BJ (cell line): ENCODE measurements at regions not wholly inside any gene's neighbourhood (a gene's known extent, or its start where the extent isn't known, plus 50 kb on each side); places are given as distances from the start of the nearest gene placed in this dataset.
"Not testable (repeated sequence)": the region's sequence is repeated elsewhere in the genome, so short reads cannot be mapped to it uniquely, and the experiment has no call there.

ENCODE experiments used
- CTCF ChIA-PET: fragments of 350-600 bp; formaldehyde crosslinking; extraction: SDS; loops from one replicate; lab custom pipeline; 2021; ENCODE audit warnings: antibody characterized with exemption, inconsistent platforms; lab: Yijun Ruan, JAX
- POLR2A ChIA-PET: fragments of 300-600 bp; sonication (Branson Sonifier 250); formaldehyde crosslinking; extraction: SDS; loops from one replicate; lab custom pipeline; 2021; ENCODE audit warnings: antibody characterized with exemption; lab: Charles Lee
- DNase-seq: peaks from one replicate; pipeline ENCODE4 v3.0.0-alpha.2; 2011; ENCODE audit warnings: low read depth
- H3K27me3 ChIP-seq: 2 replicates; pipeline ENCODE4 v1.6.0; 2011; ENCODE audit warnings: low read length; ENCODE audit not compliant: control insufficient read depth, insufficient read depth
- H3K36me3 ChIP-seq: 2 replicates; pipeline ENCODE4 v1.5.1; 2011; ENCODE audit warnings: low read length; ENCODE audit not compliant: control insufficient read depth, insufficient read depth
- H3K4me3 ChIP-seq: 2 replicates; pipeline ENCODE4 v1.5.1; 2011; ENCODE audit warnings: low read depth, mild to moderate bottlenecking, control low read depth, low read length
- TF ChIP-seq, protein P1 (sequence below): IDR thresholded peaks from 2 replicates; pipeline ENCODE4 v1.5.1; 2011; ENCODE audit warnings: low read depth, mild to moderate bottlenecking, control low read depth, inconsistent platforms, low read length, moderate library complexity; ENCODE audit not compliant: insufficient read depth

DNA sequence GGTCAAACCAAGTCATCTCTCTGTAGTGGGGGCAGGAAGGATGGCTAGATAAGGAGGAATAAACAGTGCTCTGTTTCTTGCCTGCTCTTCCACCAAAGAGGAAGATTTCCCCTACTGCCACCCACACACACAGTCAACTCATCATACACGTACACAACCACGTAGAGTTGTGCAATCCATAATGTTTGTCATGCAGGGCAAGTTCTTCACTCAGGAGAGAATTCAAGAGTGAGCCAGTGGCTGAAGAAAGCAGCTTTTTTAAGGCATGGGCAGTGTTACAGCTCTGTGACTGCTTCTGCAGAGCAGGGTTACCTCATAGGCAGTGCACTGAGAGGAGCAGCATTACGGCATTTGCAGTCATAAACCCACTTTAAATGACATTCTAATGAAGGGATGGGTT lies 283.0 kb downstream of the RND3 start:
- H3K4me3 ChIP-seq, result no peak overlapping the region
- no peaks in the 10 kb centered on the region for H3K36me3 ChIP-seq
- TF ChIP-seq, protein P1, sequence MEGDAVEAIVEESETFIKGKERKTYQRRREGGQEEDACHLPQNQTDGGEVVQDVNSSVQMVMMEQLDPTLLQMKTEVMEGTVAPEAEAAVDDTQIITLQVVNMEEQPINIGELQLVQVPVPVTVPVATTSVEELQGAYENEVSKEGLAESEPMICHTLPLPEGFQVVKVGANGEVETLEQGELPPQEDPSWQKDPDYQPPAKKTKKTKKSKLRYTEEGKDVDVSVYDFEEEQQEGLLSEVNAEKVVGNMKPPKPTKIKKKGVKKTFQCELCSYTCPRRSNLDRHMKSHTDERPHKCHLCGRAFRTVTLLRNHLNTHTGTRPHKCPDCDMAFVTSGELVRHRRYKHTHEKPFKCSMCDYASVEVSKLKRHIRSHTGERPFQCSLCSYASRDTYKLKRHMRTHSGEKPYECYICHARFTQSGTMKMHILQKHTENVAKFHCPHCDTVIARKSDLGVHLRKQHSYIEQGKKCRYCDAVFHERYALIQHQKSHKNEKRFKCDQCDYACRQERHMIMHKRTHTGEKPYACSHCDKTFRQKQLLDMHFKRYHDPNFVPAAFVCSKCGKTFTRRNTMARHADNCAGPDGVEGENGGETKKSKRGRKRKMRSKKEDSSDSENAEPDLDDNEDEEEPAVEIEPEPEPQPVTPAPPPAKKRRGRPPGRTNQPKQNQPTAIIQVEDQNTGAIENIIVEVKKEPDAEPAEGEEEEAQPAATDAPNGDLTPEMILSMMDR, result no peak
- DNase-seq, result peak; percentile 54
- H3K27me3 ChIP-seq, result no peaks in the 10 kb centered on the region
- ChIA-PET POLR2A (interaction anchor here (0.6 kb wide), 1 partner anchor 490 kb away, joined by 3 read pairs; no protein-coding TSS in a partner anchor), CTCF (no interaction called here)

DNA sequence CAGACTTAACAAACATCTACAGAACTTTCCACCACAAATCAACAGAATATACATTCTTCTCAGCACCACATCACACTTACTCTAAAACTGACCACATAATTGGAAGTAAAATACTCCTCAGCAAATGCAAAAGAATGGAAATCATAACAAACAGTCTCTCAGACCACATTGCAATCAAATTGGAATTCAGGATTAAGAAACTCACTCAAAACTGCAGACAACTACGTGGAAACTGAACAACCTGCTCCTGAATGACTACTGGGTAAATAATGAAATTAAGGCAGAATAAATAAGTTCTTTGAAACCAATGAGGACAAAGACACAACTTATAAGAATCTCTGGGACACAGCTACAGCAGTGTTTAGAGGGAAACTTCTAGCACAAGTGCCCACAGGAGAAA lies 292.7 kb downstream of the RND3 start:
- DNase-seq, H3K4me3 ChIP-seq, POLR2A ChIA-PET, H3K27me3 ChIP-seq, CTCF ChIA-PET, H3K36me3 ChIP-seq: not testable (repeated sequence)

DNA sequence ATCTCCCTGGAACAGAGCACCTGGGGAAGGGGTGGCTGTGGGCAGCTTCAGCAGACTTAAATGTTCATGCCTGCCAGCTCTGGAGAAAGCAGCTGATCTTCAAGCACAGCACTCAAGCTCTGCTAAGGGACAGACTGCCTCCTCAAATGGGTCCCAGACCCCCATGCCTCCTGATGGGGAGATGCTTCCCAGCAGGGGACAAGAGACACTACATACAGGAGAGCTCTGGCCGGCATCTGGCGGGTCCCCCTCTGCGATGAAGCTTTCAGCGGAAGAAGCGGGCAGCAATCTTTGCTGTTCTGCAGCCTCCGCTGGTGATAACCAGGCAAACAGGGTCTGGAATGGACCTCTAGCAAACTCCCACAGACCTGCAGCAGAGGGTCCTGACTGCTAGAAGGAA lies 294.8 kb downstream of the RND3 start:
- no peak for DNase-seq
- Histone ChIP-seq H3K4me3 (no peak overlapping the region), H3K36me3 (no peaks in the 10 kb centered on the region), H3K27me3 (no peaks in the 10 kb centered on the region)
- ChIA-PET CTCF (no interaction called here), POLR2A (no interaction called here)
- TF ChIP-seq, protein P1, result no peak

DNA sequence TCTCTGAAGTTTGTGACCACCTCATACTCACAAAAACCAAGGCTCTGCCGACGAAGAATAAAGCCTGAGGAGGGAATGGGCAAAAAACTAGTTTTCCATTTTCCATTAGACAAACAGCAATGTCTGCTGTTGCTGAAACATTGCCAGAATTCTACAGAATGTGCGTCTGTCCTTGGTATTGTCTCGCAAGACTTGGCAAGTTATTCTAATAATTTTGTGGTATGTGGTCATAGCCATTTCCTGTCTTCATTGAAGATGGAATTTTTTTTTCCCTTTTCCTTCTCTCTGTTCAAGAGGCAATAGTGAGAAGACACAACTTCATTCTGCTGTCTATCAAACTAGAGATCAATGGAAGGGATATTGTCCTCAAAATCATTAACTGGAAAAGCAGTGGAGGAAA lies 296.1 kb downstream of the RND3 start:
- DNase-seq, result no peak
- no peaks in the 10 kb centered on the region for H3K36me3 ChIP-seq
- H3K27me3 ChIP-seq, result no peaks in the 10 kb centered on the region
- TF ChIP-seq, protein P1, result no peak
- ChIA-PET POLR2A (no interaction called here), CTCF (no interaction called here)
- no peak overlapping the region for H3K4me3 ChIP-seq

DNA sequence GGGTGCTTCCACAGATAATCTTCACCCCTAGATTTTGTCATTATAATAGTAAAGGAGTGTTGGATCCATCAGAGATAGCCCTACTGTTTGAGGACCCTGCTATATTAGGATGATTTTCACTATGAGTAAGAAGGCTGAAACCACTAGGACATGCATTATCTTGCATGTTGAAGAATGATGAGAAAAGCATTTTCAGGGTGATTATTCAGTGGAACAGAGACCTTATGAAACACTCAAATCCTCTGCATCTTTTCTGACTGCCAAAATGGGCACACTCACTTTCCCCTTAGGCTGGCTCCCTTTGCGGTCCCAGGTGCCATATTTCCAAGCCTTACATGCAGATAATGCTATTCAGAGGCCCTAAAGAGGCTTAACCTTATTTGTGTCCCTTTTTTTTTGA lies 296.9 kb downstream of the RND3 start:
- H3K4me3 ChIP-seq, result no peak overlapping the region
- H3K36me3 ChIP-seq, result no peaks in the 10 kb centered on the region
- DNase-seq, result no peak
- TF ChIP-seq, protein P1, result no peak
- POLR2A ChIA-PET, result no interaction called here
- no peaks in the 10 kb centered on the region for H3K27me3 ChIP-seq
- CTCF ChIA-PET, result no interaction called here

DNA sequence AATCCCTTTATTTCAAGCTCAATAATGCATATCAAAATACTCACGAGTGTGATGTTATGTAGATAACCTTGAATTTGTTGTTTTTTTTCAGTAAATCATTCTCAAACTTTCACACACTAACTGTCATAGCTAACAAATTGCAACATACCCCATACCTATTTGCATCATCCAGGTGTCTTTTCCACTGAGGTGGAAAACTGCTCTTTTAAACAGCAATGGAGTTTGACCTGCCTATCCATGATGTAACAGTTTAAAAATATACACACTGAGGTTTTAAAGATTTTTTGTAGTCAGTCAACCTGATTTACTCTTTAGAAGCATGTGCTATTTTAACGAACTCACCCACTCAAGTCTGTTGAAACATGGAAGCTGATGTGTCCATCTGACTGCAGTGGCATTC lies 298.7 kb downstream of the RND3 start:
- H3K4me3 ChIP-seq, result no peak overlapping the region
- no peaks in the 10 kb centered on the region for H3K36me3 ChIP-seq
- ChIA-PET POLR2A (no interaction called here), CTCF (no interaction called here)
- DNase-seq, result no peak
- H3K27me3 ChIP-seq, result no peaks in the 10 kb centered on the region
- TF ChIP-seq, protein P1, result no peak
